Gastrocnemius medialis (tissue), 4 donors: ENCODE measurements at regions not wholly inside any gene's neighbourhood (a gene's known extent, or its start where the extent isn't known, plus 50 kb on each side); places are given as distances from the start of the nearest gene placed in this dataset.

Experiments
- ATAC-seq, 2 donors: fragments of 150-250 bp; one replicate each; pipeline ENCODE4 v1.9.1; 2016
- DNase-seq, 2 donors: peaks; one replicate each; pipeline ENCODE4 v3.0.0-alpha.2; 2019
- H3K27ac ChIP-seq, 4 donors: fragments of 200-600 bp; sonication (generic); 1 replicate in 1 of 4; 2 replicates in 3 of 4; pipeline ENCODE4 v1.5.1; 2016 to 2018; ENCODE audit warnings: mild to moderate bottlenecking in 2 of 4, moderate library complexity in 1 of 4
- H3K27me3 ChIP-seq, 3 donors: fragments of 200-600 bp; sonication (generic) in 2 of 3; 1 replicate in 1 of 3; 2 replicates in 2 of 3; pipeline versions ENCODE4 v1.5.1 to v1.6.0; 2016 to 2019; ENCODE audit warnings: mild to moderate bottlenecking in 1 of 3, moderate library complexity in 1 of 3
- H3K36me3 ChIP-seq, 2 donors: fragments of 200-600 bp; sonication (generic) in 1 of 2; one replicate each; pipeline ENCODE4 v1.5.1; 2017 to 2018
- H3K4me1 ChIP-seq, 2 donors: fragments of 200-600 bp; sonication (generic) in 1 of 2; one replicate each; pipeline ENCODE4 v1.5.1; 2016 to 2017; ENCODE audit warnings: mild to moderate bottlenecking in 2 of 2
- H3K4me3 ChIP-seq, 4 donors: fragments of 200-600 bp; sonication (generic) in 3 of 4; 1 replicate in 1 of 4; 2 replicates in 3 of 4; pipeline ENCODE4 v1.5.1; 2016 to 2019; ENCODE audit warnings: mild to moderate bottlenecking in 2 of 4
- H3K9me3 ChIP-seq, 3 donors: fragments of 200-600 bp; sonication (generic) in 2 of 3; 1 replicate in 1 of 3; 2 replicates in 2 of 3; pipeline ENCODE4 v1.5.1; 2016 to 2019
- POLR2A ChIP-seq, 2 donors: fragments of 450-650 bp; IDR thresholded peaks; one replicate each; pipeline ENCODE4 v1.6.1; 2017; ENCODE audit warnings: antibody characterized with exemption in 2 of 2, mild to moderate bottlenecking in 2 of 2, moderate library complexity in 2 of 2
- in situ Hi-C, 4 donors: fragments of 200-750 bp; cut with MboI; loops; one replicate each; pipeline versions ENCODE4 v1.15.0 to v1.8.0; 2017; ENCODE audit warnings: low sequenced_read_pairs in 4 of 4
- intact Hi-C: fragments of 100-400 bp; cut with DNase I; formaldehyde crosslinking; loops from one replicate; pipeline ENCODE4 v1.15.1; 2023; ENCODE audit warnings: low total_unique reads
- TF ChIP-seq, protein P1 (sequence below), 5 experiments: fragments of 450-650 bp in 3 of 5; fragments of 200-600 bp in 2 of 5; sonication (generic) in 2 of 5; IDR thresholded peaks in 4 of 5; conservative IDR thresholded peaks in 1 of 5; 1 replicate in 4 of 5; 2 replicates in 1 of 5; pipeline ENCODE4 v1.5.1; 2016 to 2019; ENCODE audit warnings: antibody characterized with exemption in 5 of 5, mild to moderate bottlenecking in 3 of 5, moderate library complexity in 3 of 5

DNA sequence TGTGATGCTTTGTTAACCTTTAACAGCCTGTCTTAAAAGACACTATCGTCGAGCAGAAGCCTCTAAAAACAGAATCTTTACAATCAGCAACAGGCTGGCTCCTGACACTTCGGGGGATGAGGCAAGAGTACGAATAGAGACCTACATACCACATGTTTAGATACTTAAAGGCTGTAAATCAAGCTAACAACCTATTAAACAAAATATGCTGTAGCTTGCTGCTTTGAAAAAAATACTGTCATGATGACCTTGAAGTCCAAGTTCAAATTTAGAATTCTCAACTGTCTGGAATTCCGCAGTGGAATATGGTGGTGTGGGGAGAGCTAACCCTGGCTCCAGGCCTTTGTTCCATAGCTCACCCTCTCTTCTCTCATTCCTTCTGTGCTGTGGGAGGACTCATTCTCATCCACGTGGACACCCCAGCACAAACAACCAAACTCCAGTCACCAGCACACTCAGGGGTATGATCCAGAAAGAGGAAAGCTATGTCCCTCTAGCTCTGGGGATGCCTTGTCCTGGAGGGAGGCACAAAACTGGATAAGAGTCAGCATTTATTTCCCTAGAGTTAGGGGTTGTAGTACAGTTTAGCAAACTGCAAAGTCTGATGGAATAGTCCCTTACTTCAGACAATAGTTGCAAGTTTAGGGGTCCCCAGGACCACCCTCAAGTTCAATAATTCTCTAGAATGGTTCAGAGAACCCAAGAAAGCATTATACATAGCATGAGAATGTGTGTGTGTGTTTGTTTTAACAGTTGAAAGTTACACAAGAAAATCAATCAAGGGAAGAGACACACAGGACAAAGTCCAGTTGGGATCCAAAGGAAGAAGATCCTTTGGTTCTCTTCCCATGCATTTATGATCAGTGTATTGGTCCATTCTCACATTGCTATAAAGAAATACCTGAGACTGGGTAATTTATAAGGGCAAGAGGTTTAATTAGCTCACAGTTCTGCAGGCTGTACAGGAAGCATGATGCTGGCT, 196.1 kb upstream of the SVIL start:
- no peaks in the 10 kb centered on the region for H3K27me3 ChIP-seq
- H3K4me1 ChIP-seq, result no peaks in the 10 kb centered on the region
- in situ Hi-C loops, result no loop called here
- intact Hi-C loops, result no loop called here
- no peak overlapping the region for H3K27ac ChIP-seq
- no peaks in the 10 kb centered on the region for H3K9me3 ChIP-seq
- DNase-seq, result no peak
- H3K4me3 ChIP-seq, result no peak overlapping the region
- no peaks in the 10 kb centered on the region for H3K36me3 ChIP-seq
- ATAC-seq, result no peak
- no peak for TF ChIP-seq POLR2A (IDR thresholded peaks at IDR 0.05)
- TF ChIP-seq, protein P1, sequence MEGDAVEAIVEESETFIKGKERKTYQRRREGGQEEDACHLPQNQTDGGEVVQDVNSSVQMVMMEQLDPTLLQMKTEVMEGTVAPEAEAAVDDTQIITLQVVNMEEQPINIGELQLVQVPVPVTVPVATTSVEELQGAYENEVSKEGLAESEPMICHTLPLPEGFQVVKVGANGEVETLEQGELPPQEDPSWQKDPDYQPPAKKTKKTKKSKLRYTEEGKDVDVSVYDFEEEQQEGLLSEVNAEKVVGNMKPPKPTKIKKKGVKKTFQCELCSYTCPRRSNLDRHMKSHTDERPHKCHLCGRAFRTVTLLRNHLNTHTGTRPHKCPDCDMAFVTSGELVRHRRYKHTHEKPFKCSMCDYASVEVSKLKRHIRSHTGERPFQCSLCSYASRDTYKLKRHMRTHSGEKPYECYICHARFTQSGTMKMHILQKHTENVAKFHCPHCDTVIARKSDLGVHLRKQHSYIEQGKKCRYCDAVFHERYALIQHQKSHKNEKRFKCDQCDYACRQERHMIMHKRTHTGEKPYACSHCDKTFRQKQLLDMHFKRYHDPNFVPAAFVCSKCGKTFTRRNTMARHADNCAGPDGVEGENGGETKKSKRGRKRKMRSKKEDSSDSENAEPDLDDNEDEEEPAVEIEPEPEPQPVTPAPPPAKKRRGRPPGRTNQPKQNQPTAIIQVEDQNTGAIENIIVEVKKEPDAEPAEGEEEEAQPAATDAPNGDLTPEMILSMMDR (IDR thresholded peaks at IDR 0.05 in 4 of 5, conservative IDR thresholded peaks at IDR 0.05 in 1 of 5), result no peak

DNA sequence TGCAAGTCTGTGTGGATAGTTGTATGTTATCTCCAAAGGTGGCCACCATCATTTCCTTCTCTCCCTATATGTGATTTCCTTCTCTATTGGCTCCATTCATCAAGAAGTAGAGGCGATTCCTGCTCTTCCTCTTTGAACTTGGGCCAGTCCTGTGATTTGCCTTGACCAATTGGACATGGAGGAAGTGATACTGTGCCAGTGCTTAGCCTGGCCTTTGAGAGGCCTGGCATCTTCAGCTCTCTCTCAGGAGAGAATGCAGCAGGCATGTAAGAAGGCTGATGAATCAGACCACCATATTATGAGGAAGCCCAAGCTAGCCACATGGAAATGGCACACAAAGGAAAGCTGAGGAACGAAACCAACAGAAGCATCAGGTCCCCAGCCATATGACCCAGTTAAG, 195.0 kb upstream of the SVIL start:
- Histone ChIP-seq H3K36me3 (no peaks in the 10 kb centered on the region), H3K27me3 (no peaks in the 10 kb centered on the region), H3K4me1 (no peaks in the 10 kb centered on the region), H3K9me3 (no peaks in the 10 kb centered on the region), H3K27ac (no peak overlapping the region), H3K4me3 (no peak overlapping the region)
- in situ Hi-C loops (no loop called here), intact Hi-C loops (no loop called here)
- DNase-seq (no peak), ATAC-seq (no peak)
- no peak for TF ChIP-seq POLR2A (IDR thresholded peaks at IDR 0.05)
- TF ChIP-seq, protein P1 (IDR thresholded peaks at IDR 0.05 in 4 of 5, conservative IDR thresholded peaks at IDR 0.05 in 1 of 5), result no peak

DNA sequence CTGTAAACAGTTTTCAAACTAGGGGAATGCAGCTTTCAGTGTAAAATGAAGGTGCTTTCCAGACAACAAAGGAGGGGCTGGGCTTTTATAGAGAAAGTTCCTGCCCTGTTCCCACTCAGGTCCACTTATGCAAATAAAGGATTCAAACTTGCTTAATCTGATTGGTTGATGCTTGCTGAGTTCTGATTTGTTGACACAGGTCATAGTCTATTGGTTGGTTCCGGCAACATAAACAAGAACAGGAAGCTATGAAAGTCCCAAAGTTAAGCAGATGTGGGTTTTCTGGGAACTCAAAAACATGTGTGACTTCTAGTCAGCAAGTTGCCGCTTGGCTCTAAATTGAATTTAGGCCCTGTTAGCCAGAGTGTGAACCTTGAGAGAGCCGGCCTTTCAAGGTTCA, 194.2 kb upstream of the SVIL start:
- Histone ChIP-seq H3K4me1 (no peaks in the 10 kb centered on the region), H3K27me3 (no peaks in the 10 kb centered on the region), H3K27ac (no peak overlapping the region), H3K4me3 (no peak overlapping the region), H3K36me3 (no peaks in the 10 kb centered on the region), H3K9me3 (no peaks in the 10 kb centered on the region)
- ATAC-seq, result no peak
- TF ChIP-seq, protein P1 (IDR thresholded peaks at IDR 0.05 in 4 of 5, conservative IDR thresholded peaks at IDR 0.05 in 1 of 5), result no peak
- TF ChIP-seq POLR2A (IDR thresholded peaks at IDR 0.05), result no peak
- intact Hi-C loops (no loop called here), in situ Hi-C loops (no loop called here)
- DNase-seq, result no peak

DNA sequence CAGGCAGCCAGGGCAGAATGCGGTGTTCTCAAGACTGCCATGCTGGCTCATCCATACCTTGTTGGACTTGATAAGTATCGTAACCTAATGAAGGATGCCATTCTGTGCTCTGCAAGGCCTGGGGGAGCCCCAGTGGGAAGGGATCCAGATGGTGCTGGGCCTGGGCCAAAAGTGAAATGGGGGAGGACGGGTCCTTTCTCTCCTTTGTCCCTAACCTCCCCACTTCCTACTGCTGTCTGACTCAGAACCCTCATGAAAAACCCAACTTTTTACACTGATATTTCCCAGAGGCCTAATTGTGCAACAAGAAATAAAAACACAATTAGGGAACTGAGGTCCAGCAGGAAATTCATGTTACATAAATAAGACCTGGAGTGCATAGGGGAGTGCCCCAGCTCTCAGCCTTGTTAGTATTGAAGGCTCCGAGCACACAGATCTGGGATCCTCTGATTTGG, 193.7 kb upstream of the SVIL start:
- Histone ChIP-seq H3K27me3 (no peaks in the 10 kb centered on the region), H3K9me3 (no peaks in the 10 kb centered on the region), H3K4me3 (no peak overlapping the region), H3K36me3 (no peaks in the 10 kb centered on the region), H3K4me1 (peaks cover 0 to 1% of the 10 kb centered on the region in 2 donors), H3K27ac (no peak overlapping the region)
- intact Hi-C loops (no loop called here), in situ Hi-C loops (no loop called here)
- ATAC-seq (no peak), DNase-seq (no peak)
- TF ChIP-seq POLR2A (IDR thresholded peaks at IDR 0.05), result no peak
- TF ChIP-seq, protein P1 (IDR thresholded peaks at IDR 0.05 in 4 of 5, conservative IDR thresholded peaks at IDR 0.05 in 1 of 5), result no peak
